ENCODE measurements at regions not wholly inside any gene's neighbourhood (a gene's known extent, or its start where the extent isn't known, plus 50 kb on each side); places are given as distances from the start of the nearest gene placed in this dataset.

DNA sequence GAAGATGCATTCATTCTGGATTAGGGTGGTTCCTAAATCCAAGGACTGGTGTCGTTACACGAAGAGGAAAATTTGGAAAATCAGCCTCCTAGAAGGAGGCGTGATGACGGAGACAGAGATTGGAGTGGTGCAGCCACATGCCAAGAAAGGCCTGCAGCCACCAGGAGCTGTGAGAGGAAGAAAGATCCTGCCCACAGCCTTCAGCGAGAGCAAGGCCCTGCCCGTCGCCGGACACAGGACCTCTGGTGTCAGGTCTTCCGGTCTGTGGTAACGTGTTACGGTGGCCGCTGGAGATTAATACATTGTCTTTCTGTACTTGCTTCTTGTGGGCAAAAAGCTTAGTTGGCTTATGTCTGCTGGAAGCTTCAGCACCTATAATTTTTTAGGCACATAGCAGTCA is 1045.8 kb downstream of the BRD1 start:
- Histone ChIP-seq H4K20me1 (ENCODE audit: insufficient read depth) (no peaks in the 10 kb centered on the region), H3K79me2 (ENCODE audit: insufficient read depth, low read length) (no peaks in the 10 kb centered on the region), H3K4me1 (ENCODE audit: control insufficient read depth in 1 of 2, insufficient read depth in 2 of 2, low read length in 2 of 2) (no peaks in the 10 kb centered on the region), H3K27ac (ENCODE audit: low read depth, low read length) (no peak overlapping the region), H3K9ac (ENCODE audit: low read length) (no peak overlapping the region), H3K9me2 (ENCODE audit: insufficient read depth) (no peaks in the 10 kb centered on the region), H3K4me3 (replicated peaks in 1 of 2; ENCODE audit: low read depth in 1 of 2, low read length in 2 of 2) (no peak overlapping the region), H3K27me3 (ENCODE audit: insufficient read depth, low read length) (no peaks in the 10 kb centered on the region), H3K36me3 (ENCODE audit: control insufficient read depth in 1 of 2, insufficient read depth in 2 of 2, low read length in 2 of 2) (no peaks in the 10 kb centered on the region), H3K9me3 (ENCODE audit: control insufficient read depth in 1 of 2, insufficient read depth in 1 of 2, low read depth in 1 of 2, low read length in 2 of 2) (peaks cover 0 to 7% of the 10 kb centered on the region in 2 experiments; a peak in 3 of 4 replicates), H2AFZ (ENCODE audit: low read depth, low read length, poor library complexity, severe bottlenecking) (no peak overlapping the region), H3K4me2 (ENCODE audit: low read length) (no peak overlapping the region)
- no peak for ATAC-seq
- no peak for DNase-seq (ENCODE audit: low read depth, low spot score)
- RAD21 ChIA-PET (ENCODE audit: low non-redundant PET in 1 of 2, low total read pairs in 2 of 2, uncharacterized antibody in 2 of 2, unreplicated experiment in 2 of 2), result no interaction called here
- no TSS peak for BruUV-seq (replicated peaks)
- POLR2A ChIA-PET, result no interaction called here
- TF ChIP-seq, protein P1, sequence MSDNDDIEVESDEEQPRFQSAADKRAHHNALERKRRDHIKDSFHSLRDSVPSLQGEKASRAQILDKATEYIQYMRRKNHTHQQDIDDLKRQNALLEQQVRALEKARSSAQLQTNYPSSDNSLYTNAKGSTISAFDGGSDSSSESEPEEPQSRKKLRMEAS (IDR thresholded peaks at IDR 0.05), result no peak
- TF ChIP-seq CBX3 (IDR thresholded peaks at IDR 0.05; ENCODE audit: low read depth) (no peak), ZNF274 (IDR thresholded peaks at IDR 0.05; ENCODE audit: low read depth, low read length) (no peak), POLR2A (IDR thresholded peaks at IDR 0.05; ENCODE audit: borderline replicate concordance, extremely low read depth, insufficient read depth, insufficient read length) (no peak)
- intact Hi-C loops (cut with micrococcal nuclease), result no loop called here
- CTCF ChIA-PET, result no interaction called here

DNA sequence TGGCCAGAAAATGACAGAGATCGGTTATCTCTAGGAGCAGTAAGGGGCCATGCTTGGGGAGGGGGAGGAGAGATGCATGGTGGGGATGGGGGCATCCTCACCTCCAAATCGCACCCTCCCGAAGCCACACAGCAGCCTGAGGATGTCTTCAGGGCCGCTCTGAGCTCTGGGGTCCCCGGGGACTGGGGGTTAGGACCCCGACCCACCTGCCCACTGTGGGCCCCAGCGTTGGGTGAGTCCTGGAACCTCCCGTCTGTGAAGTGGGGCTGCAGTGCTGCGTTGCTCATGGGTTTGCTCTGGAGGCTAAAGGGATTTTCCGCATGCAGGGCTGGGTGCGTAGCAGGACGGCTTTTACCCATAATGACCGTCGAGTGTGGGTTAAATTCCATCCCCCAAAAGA is 1046.3 kb downstream of the BRD1 start:
- DNase-seq (ENCODE audit: low read depth, low spot score) (no peak), ATAC-seq (no peak)
- ChIA-PET POLR2A (no interaction called here), RAD21 (ENCODE audit: low non-redundant PET in 1 of 2, low total read pairs in 2 of 2, uncharacterized antibody in 2 of 2, unreplicated experiment in 2 of 2) (no interaction called here), CTCF (no interaction called here)
- Histone ChIP-seq H3K4me3 (replicated peaks in 1 of 2; ENCODE audit: low read depth in 1 of 2, low read length in 2 of 2) (no peak overlapping the region), H3K79me2 (ENCODE audit: insufficient read depth, low read length) (no peaks in the 10 kb centered on the region), H3K36me3 (ENCODE audit: control insufficient read depth in 1 of 2, insufficient read depth in 2 of 2, low read length in 2 of 2) (no peaks in the 10 kb centered on the region), H3K9ac (ENCODE audit: low read length) (no peak overlapping the region), H3K4me1 (ENCODE audit: control insufficient read depth in 1 of 2, insufficient read depth in 2 of 2, low read length in 2 of 2) (no peaks in the 10 kb centered on the region), H3K9me2 (ENCODE audit: insufficient read depth) (no peaks in the 10 kb centered on the region), H3K4me2 (ENCODE audit: low read length) (no peak overlapping the region), H4K20me1 (ENCODE audit: insufficient read depth) (no peaks in the 10 kb centered on the region), H2AFZ (ENCODE audit: low read depth, low read length, poor library complexity, severe bottlenecking) (no peak overlapping the region), H3K9me3 (ENCODE audit: control insufficient read depth in 1 of 2, insufficient read depth in 1 of 2, low read depth in 1 of 2, low read length in 2 of 2) (peaks cover 3 to 7% of the 10 kb centered on the region in 2 experiments; a peak in 3 of 4 replicates), H3K27me3 (ENCODE audit: insufficient read depth, low read length) (no peaks in the 10 kb centered on the region), H3K27ac (ENCODE audit: low read depth, low read length) (no peak overlapping the region)
- no TSS peak for BruUV-seq (replicated peaks)
- intact Hi-C loops (cut with micrococcal nuclease), result no loop called here
- no peak for TF ChIP-seq EGR1 (IDR thresholded peaks at IDR 0.05; ENCODE audit: low read depth)
- no peak for TF ChIP-seq TCF7L2 (IDR thresholded peaks at IDR 0.05; ENCODE audit: borderline replicate concordance, extremely low read depth, insufficient read depth, insufficient read length)
- TF ChIP-seq, protein P2, sequence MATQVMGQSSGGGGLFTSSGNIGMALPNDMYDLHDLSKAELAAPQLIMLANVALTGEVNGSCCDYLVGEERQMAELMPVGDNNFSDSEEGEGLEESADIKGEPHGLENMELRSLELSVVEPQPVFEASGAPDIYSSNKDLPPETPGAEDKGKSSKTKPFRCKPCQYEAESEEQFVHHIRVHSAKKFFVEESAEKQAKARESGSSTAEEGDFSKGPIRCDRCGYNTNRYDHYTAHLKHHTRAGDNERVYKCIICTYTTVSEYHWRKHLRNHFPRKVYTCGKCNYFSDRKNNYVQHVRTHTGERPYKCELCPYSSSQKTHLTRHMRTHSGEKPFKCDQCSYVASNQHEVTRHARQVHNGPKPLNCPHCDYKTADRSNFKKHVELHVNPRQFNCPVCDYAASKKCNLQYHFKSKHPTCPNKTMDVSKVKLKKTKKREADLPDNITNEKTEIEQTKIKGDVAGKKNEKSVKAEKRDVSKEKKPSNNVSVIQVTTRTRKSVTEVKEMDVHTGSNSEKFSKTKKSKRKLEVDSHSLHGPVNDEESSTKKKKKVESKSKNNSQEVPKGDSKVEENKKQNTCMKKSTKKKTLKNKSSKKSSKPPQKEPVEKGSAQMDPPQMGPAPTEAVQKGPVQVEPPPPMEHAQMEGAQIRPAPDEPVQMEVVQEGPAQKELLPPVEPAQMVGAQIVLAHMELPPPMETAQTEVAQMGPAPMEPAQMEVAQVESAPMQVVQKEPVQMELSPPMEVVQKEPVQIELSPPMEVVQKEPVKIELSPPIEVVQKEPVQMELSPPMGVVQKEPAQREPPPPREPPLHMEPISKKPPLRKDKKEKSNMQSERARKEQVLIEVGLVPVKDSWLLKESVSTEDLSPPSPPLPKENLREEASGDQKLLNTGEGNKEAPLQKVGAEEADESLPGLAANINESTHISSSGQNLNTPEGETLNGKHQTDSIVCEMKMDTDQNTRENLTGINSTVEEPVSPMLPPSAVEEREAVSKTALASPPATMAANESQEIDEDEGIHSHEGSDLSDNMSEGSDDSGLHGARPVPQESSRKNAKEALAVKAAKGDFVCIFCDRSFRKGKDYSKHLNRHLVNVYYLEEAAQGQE (IDR thresholded peaks at IDR 0.05; ENCODE audit: low read depth), result no peak
- no peak for TF ChIP-seq SP1 (IDR thresholded peaks at IDR 0.05; ENCODE audit: low read depth)
- no peak for TF ChIP-seq ZFX (IDR thresholded peaks at IDR 0.05)
- TF ChIP-seq, protein P3, sequence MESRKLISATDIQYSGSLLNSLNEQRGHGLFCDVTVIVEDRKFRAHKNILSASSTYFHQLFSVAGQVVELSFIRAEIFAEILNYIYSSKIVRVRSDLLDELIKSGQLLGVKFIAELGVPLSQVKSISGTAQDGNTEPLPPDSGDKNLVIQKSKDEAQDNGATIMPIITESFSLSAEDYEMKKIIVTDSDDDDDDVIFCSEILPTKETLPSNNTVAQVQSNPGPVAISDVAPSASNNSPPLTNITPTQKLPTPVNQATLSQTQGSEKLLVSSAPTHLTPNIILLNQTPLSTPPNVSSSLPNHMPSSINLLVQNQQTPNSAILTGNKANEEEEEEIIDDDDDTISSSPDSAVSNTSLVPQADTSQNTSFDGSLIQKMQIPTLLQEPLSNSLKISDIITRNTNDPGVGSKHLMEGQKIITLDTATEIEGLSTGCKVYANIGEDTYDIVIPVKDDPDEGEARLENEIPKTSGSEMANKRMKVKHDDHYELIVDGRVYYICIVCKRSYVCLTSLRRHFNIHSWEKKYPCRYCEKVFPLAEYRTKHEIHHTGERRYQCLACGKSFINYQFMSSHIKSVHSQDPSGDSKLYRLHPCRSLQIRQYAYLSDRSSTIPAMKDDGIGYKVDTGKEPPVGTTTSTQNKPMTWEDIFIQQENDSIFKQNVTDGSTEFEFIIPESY (IDR thresholded peaks at IDR 0.05; ENCODE audit: extremely low read depth, insufficient replicate concordance, low read length), result no peak
- TF ChIP-seq, protein P1 (IDR thresholded peaks at IDR 0.05), result no peak
- TF ChIP-seq POLR2AphosphoS5 (IDR thresholded peaks at IDR 0.05; ENCODE audit: low read depth, low read length), result no peak
- no peak for TF ChIP-seq CBX3 (IDR thresholded peaks at IDR 0.05; ENCODE audit: low read depth)
- no peak for TF ChIP-seq FOSL1 (IDR thresholded peaks at IDR 0.05; ENCODE audit: low read depth)
- TF ChIP-seq, protein P4, sequence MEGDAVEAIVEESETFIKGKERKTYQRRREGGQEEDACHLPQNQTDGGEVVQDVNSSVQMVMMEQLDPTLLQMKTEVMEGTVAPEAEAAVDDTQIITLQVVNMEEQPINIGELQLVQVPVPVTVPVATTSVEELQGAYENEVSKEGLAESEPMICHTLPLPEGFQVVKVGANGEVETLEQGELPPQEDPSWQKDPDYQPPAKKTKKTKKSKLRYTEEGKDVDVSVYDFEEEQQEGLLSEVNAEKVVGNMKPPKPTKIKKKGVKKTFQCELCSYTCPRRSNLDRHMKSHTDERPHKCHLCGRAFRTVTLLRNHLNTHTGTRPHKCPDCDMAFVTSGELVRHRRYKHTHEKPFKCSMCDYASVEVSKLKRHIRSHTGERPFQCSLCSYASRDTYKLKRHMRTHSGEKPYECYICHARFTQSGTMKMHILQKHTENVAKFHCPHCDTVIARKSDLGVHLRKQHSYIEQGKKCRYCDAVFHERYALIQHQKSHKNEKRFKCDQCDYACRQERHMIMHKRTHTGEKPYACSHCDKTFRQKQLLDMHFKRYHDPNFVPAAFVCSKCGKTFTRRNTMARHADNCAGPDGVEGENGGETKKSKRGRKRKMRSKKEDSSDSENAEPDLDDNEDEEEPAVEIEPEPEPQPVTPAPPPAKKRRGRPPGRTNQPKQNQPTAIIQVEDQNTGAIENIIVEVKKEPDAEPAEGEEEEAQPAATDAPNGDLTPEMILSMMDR (IDR thresholded peaks at IDR 0.05 in 2 of 3, conservative IDR thresholded peaks at IDR 0.05 in 1 of 3; ENCODE audit: borderline replicate concordance in 1 of 3, insufficient read depth in 1 of 3, low read depth in 2 of 3, low read length in 2 of 3), result no peak
